B cell (primary cell): ENCODE measurements at regions not wholly inside any gene's neighbourhood (a gene's known extent, or its start where the extent isn't known, plus 50 kb on each side); places are given as distances from the start of the nearest gene placed in this dataset.

Source experiments
- ATAC-seq: fragments of 200-7000 bp; cut with Tn5 transposase; one replicate; pipeline ENCODE4 v1.10.0; 2021; ENCODE audit warnings: low read depth, mild to moderate bottlenecking, moderate number of reproducible peaks, moderate library complexity
- CTCF ChIA-PET: fragments of 350-600 bp; sonication (Branson Sonifier 250); formaldehyde crosslinking; loops from one replicate; lab custom pipeline; 2021; ENCODE audit warnings: antibody characterized with exemption, inconsistent platforms; lab: Charles Lee
- POLR2A ChIA-PET: fragments of 350-600 bp; sonication (Branson Sonifier 250); formaldehyde crosslinking; loops from one replicate; lab custom pipeline; 2021; ENCODE audit warnings: antibody characterized with exemption; lab: Charles Lee
- DNase-seq: peaks from one replicate; pipeline ENCODE4 v3.0.0; 2013
- H2AFZ ChIP-seq: 2 replicates; pipeline ENCODE4 v1.6.1; 2012; ENCODE audit warnings: mild to moderate bottlenecking, low read depth, low read length; ENCODE audit not compliant: insufficient read depth, poor library complexity, severe bottlenecking
- H3K27ac ChIP-seq, 2 donors: 1 replicate in 1 of 2; 2 replicates in 1 of 2; pipeline ENCODE4 v1.5.1; 2012 to 2013; ENCODE audit warnings: low read length in 2 of 2, mild to moderate bottlenecking in 2 of 2, moderate library complexity in 1 of 2
- H3K27me3 ChIP-seq, 4 experiments: fragments of 200-600 bp in 1 of 4; sonication (generic) in 1 of 4; replicated peaks in 1 of 4; 1 replicate in 2 of 4; 2 replicates in 2 of 4; pipeline versions ENCODE4 v1.6.1 to v1.7.0; 2013 to 2016; ENCODE audit warnings: low read length in 3 of 4, mild to moderate bottlenecking in 2 of 4, mixed read lengths in 1 of 4, moderate library complexity in 1 of 4; ENCODE audit not compliant: insufficient read depth in 4 of 4, control insufficient read depth in 3 of 4; ENCODE audit errors: control extremely low read depth in 1 of 4
- H3K36me3 ChIP-seq, 2 experiments: replicated peaks in 1 of 2; 1 replicate in 1 of 2; 2 replicates in 1 of 2; pipeline versions ENCODE4 v1.6.1 to v1.7.1; 2013; ENCODE audit warnings: low read length in 1 of 2; ENCODE audit not compliant: insufficient read depth in 2 of 2, control insufficient read depth in 1 of 2; ENCODE audit errors: control extremely low read depth in 1 of 2, extremely low read depth in 1 of 2
- H3K4me1 ChIP-seq, 2 donors: fragments of 200-600 bp in 1 of 2; sonication (generic) in 1 of 2; 1 replicate in 1 of 2; 2 replicates in 1 of 2; pipeline versions ENCODE4 v1.5.1 to v1.6.1; 2013 to 2017; ENCODE audit warnings: low read length in 2 of 2; ENCODE audit not compliant: control insufficient read depth in 2 of 2, insufficient read depth in 2 of 2
- H3K4me2 ChIP-seq: replicated peaks from 2 replicates; pipeline ENCODE3; 2012; ENCODE audit warnings: mild to moderate bottlenecking, low read depth, low read length; ENCODE audit not compliant: poor library complexity, severe bottlenecking
- H3K4me3 ChIP-seq, 5 experiments: fragments of 200-600 bp in 1 of 5; sonication (generic) in 1 of 5; 1 replicate in 3 of 5; 2 replicates in 2 of 5; pipeline versions ENCODE4 v1.5.1 to v1.7.0; 2011 to 2016; ENCODE audit warnings: low read length in 4 of 5, mild to moderate bottlenecking in 4 of 5, low read depth in 2 of 5, control low read depth in 1 of 5, moderate library complexity in 1 of 5; ENCODE audit not compliant: insufficient read depth in 1 of 5; ENCODE audit errors: control extremely low read depth in 1 of 5, extremely low read depth in 1 of 5
- H3K79me2 ChIP-seq: fragments of 200-600 bp; sonication (generic); one replicate; pipeline ENCODE4 v1.6.0; 2016; ENCODE audit warnings: low read length; ENCODE audit not compliant: control insufficient read depth, insufficient read depth
- H3K9ac ChIP-seq: fragments of 200-600 bp; sonication (generic); 2 replicates; pipeline ENCODE4 v1.6.1; 2017; ENCODE audit warnings: mild to moderate bottlenecking, low read length, moderate library complexity
- H3K9me3 ChIP-seq, 3 donors: one replicate each; pipeline versions ENCODE4 v1.6.1 to v1.7.1; 2013; ENCODE audit warnings: low read length in 2 of 3; ENCODE audit not compliant: control insufficient read depth in 2 of 3, insufficient read depth in 1 of 3; ENCODE audit errors: control extremely low read depth in 1 of 3
- H4K20me1 ChIP-seq: 2 replicates; pipeline ENCODE4 v1.6.0; 2012; ENCODE audit warnings: mild to moderate bottlenecking, low read length; ENCODE audit not compliant: insufficient read depth, control insufficient read depth, poor library complexity, severe bottlenecking
- H3K27ac Mint-ChIP-seq: one replicate; pipeline ENCODE4 v1.8.0; 2021; ENCODE audit warnings: mixed read lengths
- H3K27me3 Mint-ChIP-seq: one replicate; pipeline ENCODE4 v1.8.0; 2021; ENCODE audit warnings: mixed read lengths
- H3K4me1 Mint-ChIP-seq: one replicate; pipeline ENCODE4 v1.8.0; 2021; ENCODE audit warnings: mixed read lengths
- H3K4me3 Mint-ChIP-seq: one replicate; pipeline ENCODE4 v1.8.0; 2021; ENCODE audit warnings: mixed read lengths
- H3K9me3 Mint-ChIP-seq: one replicate; pipeline ENCODE4 v1.8.0; 2022; ENCODE audit warnings: mixed read lengths; ENCODE audit not compliant: insufficient read depth
- EZH2 ChIP-seq: IDR thresholded peaks from 2 replicates; pipeline ENCODE4 v1.6.1; 2012; ENCODE audit warnings: borderline replicate concordance, low read depth, mild to moderate bottlenecking, moderate library complexity, low read length; ENCODE audit not compliant: insufficient read depth, poor library complexity, severe bottlenecking
- WGBS: methylation state at CpG from one replicate; pipeline ENCODE4 v1.1.5; 2013; ENCODE audit warnings: missing lambda C conversion rate; ENCODE audit not compliant: insufficient coverage; 5-methylcytosine and 5-hydroxymethylcytosine counted together
- intact Hi-C: fragments of 100-400 bp; cut with micrococcal nuclease; formaldehyde crosslinking; loops from one replicate; pipeline ENCODE4 v1.10.0; 2022
- TF ChIP-seq, protein P1 (sequence below): fragments of 200-600 bp; IDR thresholded peaks from one replicate; pipeline ENCODE4 v1.8.0; 2022; ENCODE audit warnings: antibody characterized with exemption, mild to moderate bottlenecking

DNA sequence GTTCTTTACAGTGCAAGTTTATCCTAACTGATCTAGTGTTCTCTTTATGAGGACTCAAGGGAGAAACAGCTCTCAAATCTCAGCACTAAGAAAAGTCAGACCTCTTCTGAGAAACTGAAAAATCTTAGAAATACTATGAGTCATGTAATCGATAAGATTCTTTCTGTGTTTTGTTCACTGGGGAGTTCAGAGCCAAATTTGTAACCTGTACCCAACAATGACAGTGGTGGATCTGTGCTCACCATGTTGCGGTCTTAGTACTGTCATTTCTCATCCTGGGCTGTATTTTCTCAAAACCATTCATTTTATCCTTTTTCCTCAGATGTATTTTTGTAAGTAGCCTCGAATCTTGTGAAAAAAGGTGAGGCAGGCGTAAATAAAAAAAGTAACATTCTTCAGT, 146.4 kb downstream of the ACER2 start:
- H3K27me3 Mint-ChIP-seq, result no peaks in the 10 kb centered on the region
- TF ChIP-seq EZH2, result no peak
- TF ChIP-seq, protein P1, sequence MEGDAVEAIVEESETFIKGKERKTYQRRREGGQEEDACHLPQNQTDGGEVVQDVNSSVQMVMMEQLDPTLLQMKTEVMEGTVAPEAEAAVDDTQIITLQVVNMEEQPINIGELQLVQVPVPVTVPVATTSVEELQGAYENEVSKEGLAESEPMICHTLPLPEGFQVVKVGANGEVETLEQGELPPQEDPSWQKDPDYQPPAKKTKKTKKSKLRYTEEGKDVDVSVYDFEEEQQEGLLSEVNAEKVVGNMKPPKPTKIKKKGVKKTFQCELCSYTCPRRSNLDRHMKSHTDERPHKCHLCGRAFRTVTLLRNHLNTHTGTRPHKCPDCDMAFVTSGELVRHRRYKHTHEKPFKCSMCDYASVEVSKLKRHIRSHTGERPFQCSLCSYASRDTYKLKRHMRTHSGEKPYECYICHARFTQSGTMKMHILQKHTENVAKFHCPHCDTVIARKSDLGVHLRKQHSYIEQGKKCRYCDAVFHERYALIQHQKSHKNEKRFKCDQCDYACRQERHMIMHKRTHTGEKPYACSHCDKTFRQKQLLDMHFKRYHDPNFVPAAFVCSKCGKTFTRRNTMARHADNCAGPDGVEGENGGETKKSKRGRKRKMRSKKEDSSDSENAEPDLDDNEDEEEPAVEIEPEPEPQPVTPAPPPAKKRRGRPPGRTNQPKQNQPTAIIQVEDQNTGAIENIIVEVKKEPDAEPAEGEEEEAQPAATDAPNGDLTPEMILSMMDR, result no peak
- 83% methylated on average over 1 of the region's 4 CpGs for WGBS
- Histone ChIP-seq H3K9me3 (peaks cover 0 to 8% (median 0%) of the 10 kb centered on the region in 3 donors), H3K27me3 (no peaks in the 10 kb centered on the region), H3K79me2 (no peaks in the 10 kb centered on the region), H2AFZ (no peak overlapping the region), H3K27ac (no peak overlapping the region), H4K20me1 (no peaks in the 10 kb centered on the region), H3K4me2 (no peak overlapping the region), H3K4me3 (no peak overlapping the region), H3K4me1 (no peaks in the 10 kb centered on the region), H3K9ac (no peak overlapping the region), H3K36me3 (no peaks in the 10 kb centered on the region)
- H3K4me3 Mint-ChIP-seq, result no peak overlapping the region
- H3K9me3 Mint-ChIP-seq, result no peaks in the 10 kb centered on the region
- CTCF ChIA-PET, result no interaction called here
- no peak for ATAC-seq
- no peak overlapping the region for H3K27ac Mint-ChIP-seq
- no peak for DNase-seq
- H3K4me1 Mint-ChIP-seq, result peaks cover 10% of the 10 kb centered on the region
- intact Hi-C loops, result no loop called here
- POLR2A ChIA-PET, result no interaction called here

DNA sequence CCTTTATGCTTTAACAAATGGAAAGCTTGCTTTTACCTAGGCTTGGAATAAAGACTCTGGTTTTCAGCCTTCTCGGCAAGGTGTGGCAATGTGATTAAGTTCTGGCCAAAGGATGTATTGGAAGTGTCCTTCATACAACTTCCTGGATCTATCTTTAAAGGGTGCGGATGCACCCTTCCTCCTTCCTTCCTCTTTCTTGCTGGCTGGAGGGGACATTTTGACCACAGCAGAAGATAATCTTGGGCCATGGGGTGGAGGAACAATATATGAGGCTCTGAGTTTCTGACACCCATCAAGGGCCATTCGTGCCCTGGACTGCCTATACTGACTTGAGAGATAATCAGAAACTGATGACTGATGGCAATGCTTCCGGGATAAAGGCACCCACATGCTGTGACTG, 145.7 kb downstream of the ACER2 start:
- no peak for ATAC-seq
- Histone ChIP-seq H3K9me3 (peaks cover 0 to 8% (median 0%) of the 10 kb centered on the region in 3 donors), H3K79me2 (no peaks in the 10 kb centered on the region), H3K36me3 (no peaks in the 10 kb centered on the region), H3K4me3 (no peak overlapping the region), H3K9ac (no peak overlapping the region), H4K20me1 (no peaks in the 10 kb centered on the region), H3K4me1 (no peaks in the 10 kb centered on the region), H3K27me3 (no peaks in the 10 kb centered on the region), H3K4me2 (no peak overlapping the region), H3K27ac (no peak overlapping the region), H2AFZ (no peak overlapping the region)
- POLR2A ChIA-PET, result no interaction called here
- Mint-ChIP-seq H3K9me3 (no peaks in the 10 kb centered on the region), H3K27me3 (no peaks in the 10 kb centered on the region), H3K4me3 (no peak overlapping the region), H3K4me1 (peaks cover 12% of the 10 kb centered on the region), H3K27ac (no peak overlapping the region)
- CTCF ChIA-PET, result no interaction called here
- no peak for TF ChIP-seq EZH2
- TF ChIP-seq, protein P1, result no peak
- intact Hi-C loops, result no loop called here
- WGBS, result 80% methylated on average over 1 of the region's 4 CpGs
- no peak for DNase-seq
